GM12865 (cell line): ENCODE measurements at regions not wholly inside any gene's neighbourhood (a gene's known extent, or its start where the extent isn't known, plus 50 kb on each side); places are given as distances from the start of the nearest gene placed in this dataset.

ENCODE experiments used
- DNase-seq: peaks from one replicate; pipeline ENCODE4 v3.0.0; 2010; ENCODE audit warnings: low read depth
- H3K4me3 ChIP-seq: 2 replicates; pipeline ENCODE4 v1.5.1; 2011; ENCODE audit warnings: mild to moderate bottlenecking, low read depth, low read length, control low read depth
- CTCF ChIP-seq: IDR thresholded peaks from 2 replicates; pipeline ENCODE4 v1.5.1; 2011; ENCODE audit warnings: low read length, control low read depth, low read depth, inconsistent platforms; ENCODE audit not compliant: insufficient read depth; ENCODE audit errors: missing control alignments

- TF ChIP-seq CTCF: no peak
- H3K4me3 ChIP-seq: no peak overlapping the region
- no peak for DNase-seq
These were observed 219.3 kb upstream of the TMEM45B start for GRCh38 chr11:129596351-129596750.

- no peak for DNase-seq
- no peak for TF ChIP-seq CTCF
- no peak overlapping the region for H3K4me3 ChIP-seq
These were observed 217.3 kb upstream of the TMEM45B start for GRCh38 chr11:129598378-129598777.

GRCh38 chr11:129605815-129606214 is 209.8 kb upstream of the TMEM45B start:
- DNase-seq: no peak
- H3K4me3 ChIP-seq: no peak overlapping the region
- no peak for TF ChIP-seq CTCF

- DNase-seq: no peak
- no peak for TF ChIP-seq CTCF
These were observed 206.9 kb upstream of the TMEM45B start for GRCh38 chr11:129608711-129609110.

GRCh38 chr11:129610125-129610524 is 205.5 kb upstream of the TMEM45B start:
- DNase-seq: no peak
- H3K4me3 ChIP-seq: no peak overlapping the region
- no peak for TF ChIP-seq CTCF

More at GRCh38 chr11:129608711-129609110, 206.9 kb upstream of the TMEM45B start:
- no peak overlapping the region for H3K4me3 ChIP-seq

GRCh38 chr11:129610545-129610944 is 205.1 kb upstream of the TMEM45B start:
- no peak for DNase-seq
- no peak for TF ChIP-seq CTCF
- no peak overlapping the region for H3K4me3 ChIP-seq

GRCh38 chr11:129611661-129612446 is 203.8 kb upstream of the TMEM45B start:
- peak; percentile 18 for DNase-seq
- no peak for TF ChIP-seq CTCF
- no peak overlapping the region for H3K4me3 ChIP-seq
